Panc1 (cell line): ENCODE measurements at regions not wholly inside any gene's neighbourhood (a gene's known extent, or its start where the extent isn't known, plus 50 kb on each side); places are given as distances from the start of the nearest gene placed in this dataset.

Source experiments
- ATAC-seq: fragments of 200-7000 bp; cut with Tn5 transposase; 2 replicates; pipeline ENCODE4 v1.9.1; 2020; ENCODE audit warnings: mild to moderate bottlenecking, moderate library complexity
- BruUV-seq: library from RNA; stranded (reverse); fragments of 400-500 nt; replicated peaks from 2 replicates; lab custom pipeline; 2021; lab: Mats Ljungman, UMichigan
- CTCF ChIA-PET: fragments of 300-600 bp; sonication (Branson Sonifier 250); formaldehyde crosslinking; loops from one replicate; lab custom pipeline; 2022; ENCODE audit warnings: antibody characterized with exemption; lab: Charles Lee
- POLR2A ChIA-PET: fragments of 300-600 bp; sonication (Branson Sonifier 250); formaldehyde crosslinking; loops from one replicate; lab custom pipeline; 2022; ENCODE audit warnings: antibody characterized with exemption; lab: Charles Lee
- DNase-seq: peaks from one replicate; pipeline ENCODE4 v3.0.0-alpha.2; 2010; ENCODE audit warnings: low read depth, low spot score
- H3K27ac ChIP-seq: 2 replicates; pipeline ENCODE4 v1.5.1; 2011; ENCODE audit warnings: mild to moderate bottlenecking, low read length, inconsistent platforms
- H3K27me3 ChIP-seq: fragments of 200-500 bp; sonication (Bioruptor generic); 2 replicates; pipeline ENCODE4 v1.6.0; 2014; ENCODE audit warnings: low read length, inconsistent platforms; ENCODE audit not compliant: control insufficient read depth, insufficient read depth
- H3K36me3 ChIP-seq: fragments of 200-500 bp; sonication (Bioruptor generic); 2 replicates; pipeline ENCODE4 v1.5.1; 2014; ENCODE audit warnings: inconsistent platforms, mild to moderate bottlenecking, low read length, moderate library complexity; ENCODE audit not compliant: control insufficient read depth, insufficient read depth
- H3K4me1 ChIP-seq: 2 replicates; pipeline ENCODE4 v1.5.1; 2011; ENCODE audit warnings: inconsistent platforms, mild to moderate bottlenecking, low read length, moderate library complexity; ENCODE audit not compliant: control insufficient read depth, insufficient read depth
- H3K4me3 ChIP-seq, 2 experiments: 2 replicates each; pipeline ENCODE4 v1.5.1; 2011 to 2012; ENCODE audit warnings: low read depth in 2 of 2, low read length in 2 of 2, mild to moderate bottlenecking in 2 of 2, inconsistent platforms in 1 of 2, moderate library complexity in 1 of 2
- H3K9me3 ChIP-seq: fragments of 200-500 bp; sonication (Bioruptor generic); 2 replicates; pipeline ENCODE4 v1.5.1; 2014; ENCODE audit warnings: low read depth, mild to moderate bottlenecking, inconsistent platforms, low read length, moderate library complexity; ENCODE audit not compliant: control insufficient read depth, insufficient read depth
- CTCF ChIP-seq: fragments of 450-650 bp; IDR thresholded peaks from 2 replicates; pipeline ENCODE4 v1.5.1; 2017; ENCODE audit warnings: mild to moderate bottlenecking
- POLR2AphosphoS5 ChIP-seq: IDR thresholded peaks from 2 replicates; pipeline ENCODE4 v1.6.1; 2012; ENCODE audit warnings: mild to moderate bottlenecking, low read depth, low read length, moderate library complexity
- REST ChIP-seq, 2 experiments: IDR thresholded peaks; 2 replicates each; pipeline ENCODE4 v1.6.1; 2011 to 2012; ENCODE audit warnings: low read depth in 2 of 2, control low read depth in 1 of 2, low read length in 1 of 2, mild to moderate bottlenecking in 1 of 2, moderate library complexity in 1 of 2; ENCODE audit not compliant: insufficient read depth in 1 of 2
- SIN3A ChIP-seq: IDR thresholded peaks from 2 replicates; pipeline ENCODE4 v1.6.1; 2012; ENCODE audit warnings: low read depth, mild to moderate bottlenecking, low read length, moderate library complexity, borderline replicate concordance; ENCODE audit not compliant: insufficient read depth
- TCF7L2 ChIP-seq: IDR thresholded peaks from 2 replicates; pipeline ENCODE4 v1.6.1; 2011; ENCODE audit warnings: mild to moderate bottlenecking, low read depth, low read length, inconsistent platforms
- in situ Hi-C: cut with HindIII; loops from 2 replicates; pipeline ENCODE4 v1.10.0; 2016; ENCODE audit warnings: low sequenced_read_pairs, low pct_unique_long_range_greater_than_20kb
- intact Hi-C: fragments of 100-400 bp; cut with micrococcal nuclease; formaldehyde crosslinking; loops from one replicate; pipeline ENCODE4 v1.10.0; 2022; ENCODE audit not compliant: unreplicated experiment

DNA sequence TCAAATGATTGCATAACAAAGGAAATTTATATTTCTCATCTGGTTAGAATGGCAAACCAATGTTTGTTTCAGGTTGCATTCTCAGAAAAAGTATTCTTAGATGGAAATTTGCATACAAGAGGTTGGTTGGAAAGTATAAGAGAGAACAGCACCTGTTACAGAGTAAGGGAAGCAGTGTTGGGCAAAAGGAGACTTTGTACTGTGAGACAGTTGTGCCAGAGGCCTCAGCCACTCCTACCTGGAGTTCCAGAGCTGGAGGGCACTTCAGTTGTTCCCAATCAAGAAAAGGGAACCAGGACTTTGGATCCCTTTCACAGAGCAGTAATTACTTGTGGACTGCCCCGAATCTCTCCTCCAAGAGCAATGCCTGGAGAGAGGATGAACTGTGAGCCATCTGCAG lies 81.8 kb downstream of the SPRY2 start:
- ChIA-PET POLR2A (no interaction called here), CTCF (no interaction called here)
- Histone ChIP-seq H3K27me3 (no peaks in the 10 kb centered on the region), H3K4me3 (no peak overlapping the region), H3K36me3 (no peaks in the 10 kb centered on the region), H3K4me1 (no peaks in the 10 kb centered on the region), H3K27ac (no peak overlapping the region), H3K9me3 (peaks cover 2% of the 10 kb centered on the region; the same call in 1 of the 2 replicates)
- no peak for DNase-seq
- in situ Hi-C loops (no loop called here), intact Hi-C loops (no loop called here)
- no TSS peak for BruUV-seq
- no peak for TF ChIP-seq REST (IDR thresholded peaks at IDR 0.05; ENCODE audit: insufficient read depth in 1 of 2, low read depth in 2 of 2, low read length in 1 of 2)
- no peak for TF ChIP-seq SIN3A
- no peak for TF ChIP-seq TCF7L2
- TF ChIP-seq CTCF, result no peak
- TF ChIP-seq POLR2AphosphoS5, result no peak
- no peak for ATAC-seq

- Histone ChIP-seq H3K4me1 (no peaks in the 10 kb centered on the region), H3K27ac (no peak overlapping the region), H3K36me3 (no peaks in the 10 kb centered on the region), H3K9me3 (no peaks in the 10 kb centered on the region), H3K4me3 (no peak overlapping the region), H3K27me3 (no peaks in the 10 kb centered on the region)
- ATAC-seq, result no peak
- in situ Hi-C loops (no loop called here), intact Hi-C loops (no loop called here)
- ChIA-PET POLR2A (no interaction called here), CTCF (no interaction called here)
- DNase-seq, result no peak
- TF ChIP-seq POLR2AphosphoS5 (no peak), CTCF (no peak), REST (IDR thresholded peaks at IDR 0.05; ENCODE audit: insufficient read depth in 1 of 2, low read depth in 2 of 2, low read length in 1 of 2) (no peak), TCF7L2 (no peak), SIN3A (no peak)
- BruUV-seq, result no TSS peak
These were observed 84.5 kb downstream of the SPRY2 start for GRCh38 chr13:80256352-80256932.
